Type B pancreatic cell (in vitro differentiated cells): ENCODE measurements at regions not wholly inside any gene's neighbourhood (a gene's known extent, or its start where the extent isn't known, plus 50 kb on each side); places are given as distances from the start of the nearest gene placed in this dataset.

Source experiments
- DNase-seq: peaks from one replicate; pipeline ENCODE4 v3.0.0; 2021; ENCODE audit warnings: mixed read lengths; ENCODE audit not compliant: unreplicated experiment; ENCODE audit errors: extremely low spot score
- H3K27ac Mint-ChIP-seq: 2 replicates; pipeline ENCODE4 v1.8.0; 2021; ENCODE audit warnings: mild to moderate bottlenecking, mixed read lengths
- H3K27me3 Mint-ChIP-seq: 2 replicates; pipeline ENCODE4 v1.8.0; 2021; ENCODE audit warnings: mixed read lengths
- H3K36me3 Mint-ChIP-seq: 2 replicates; pipeline ENCODE4 v1.8.0; 2021; ENCODE audit warnings: mixed read lengths
- H3K4me1 Mint-ChIP-seq: one replicate; pipeline ENCODE4 v1.8.0; 2021; ENCODE audit warnings: mixed read lengths; ENCODE audit not compliant: unreplicated experiment
- H3K4me3 Mint-ChIP-seq: 2 replicates; pipeline ENCODE4 v1.8.0; 2021; ENCODE audit warnings: mild to moderate bottlenecking, mixed read lengths
- H3K9me3 Mint-ChIP-seq: 2 replicates; pipeline ENCODE4 v1.8.0; 2021; ENCODE audit warnings: mixed read lengths
- CTCF ChIP-seq: fragments of 200-600 bp; sonication (generic); conservative IDR thresholded peaks from 2 replicates; pipeline ENCODE4 v1.5.0; 2021; ENCODE audit warnings: antibody characterized with exemption, mild to moderate bottlenecking

GRCh38 chr2:120945091-120945490 is 209.4 kb downstream of the GLI2 start:
- peaks cover 9% of the 10 kb centered on the region for H3K36me3 Mint-ChIP-seq
- peaks cover 18% of the 10 kb centered on the region for H3K27me3 Mint-ChIP-seq
- no peak overlapping the region for H3K27ac Mint-ChIP-seq
- peaks cover 4% of the 10 kb centered on the region for H3K9me3 Mint-ChIP-seq
- H3K4me3 Mint-ChIP-seq, result no peak overlapping the region
- H3K4me1 Mint-ChIP-seq, result peaks cover 27% of the 10 kb centered on the region
- no peak for DNase-seq
- TF ChIP-seq CTCF, result no peak

- peaks cover 29% of the 10 kb centered on the region for H3K4me1 Mint-ChIP-seq
- peak overlapping the region; percentile 32 for H3K27ac Mint-ChIP-seq
- peaks cover 9% of the 10 kb centered on the region for H3K36me3 Mint-ChIP-seq
- peaks cover 18% of the 10 kb centered on the region for H3K27me3 Mint-ChIP-seq
- no peak for TF ChIP-seq CTCF
- H3K4me3 Mint-ChIP-seq, result no peak overlapping the region
- peaks cover 4% of the 10 kb centered on the region for H3K9me3 Mint-ChIP-seq
- DNase-seq, result no peak
Measured at GRCh38 chr2:120945832-120946499, 210.3 kb downstream of the GLI2 start.

- H3K4me3 Mint-ChIP-seq, result no peak overlapping the region
- H3K9me3 Mint-ChIP-seq, result peaks cover 4% of the 10 kb centered on the region
- DNase-seq, result no peak
- peaks cover 16% of the 10 kb centered on the region for H3K27me3 Mint-ChIP-seq
- no peak for TF ChIP-seq CTCF
- no peak overlapping the region for H3K27ac Mint-ChIP-seq
- H3K36me3 Mint-ChIP-seq, result peaks cover 7% of the 10 kb centered on the region
- peaks cover 28% of the 10 kb centered on the region for H3K4me1 Mint-ChIP-seq
Measured at GRCh38 chr2:120947327-120947726, 211.7 kb downstream of the GLI2 start.

- no peak for DNase-seq
- no peak overlapping the region for H3K27ac Mint-ChIP-seq
- no peaks in the 10 kb centered on the region for H3K9me3 Mint-ChIP-seq
- H3K36me3 Mint-ChIP-seq, result no peaks in the 10 kb centered on the region
- no peak for TF ChIP-seq CTCF
- peaks cover 9% of the 10 kb centered on the region for H3K27me3 Mint-ChIP-seq
- no peak overlapping the region for H3K4me3 Mint-ChIP-seq
- peaks cover 22% of the 10 kb centered on the region for H3K4me1 Mint-ChIP-seq
Measured at GRCh38 chr2:120947982-120948661, 212.5 kb downstream of the GLI2 start.

GRCh38 chr2:120948662-120949011 is 213.0 kb downstream of the GLI2 start:
- Mint-ChIP-seq H3K27ac (no peak overlapping the region), H3K27me3 (peaks cover 9% of the 10 kb centered on the region), H3K4me3 (no peak overlapping the region), H3K4me1 (peaks cover 22% of the 10 kb centered on the region), H3K36me3 (no peaks in the 10 kb centered on the region), H3K9me3 (no peaks in the 10 kb centered on the region)
- no peak for TF ChIP-seq CTCF
- no peak for DNase-seq
